HG03354 (cell line): ENCODE measurements at regions not wholly inside any gene's neighbourhood (a gene's known extent, or its start where the extent isn't known, plus 50 kb on each side); places are given as distances from the start of the nearest gene placed in this dataset.
A peak's percentile ranks its signal among the peaks of the same experiment; 100 is the strongest.
"Not testable (repeated sequence)": the region's sequence is repeated elsewhere in the genome, so short reads cannot be mapped to it uniquely, and the experiment has no call there.

Experiments
- ATAC-seq: cut with Tn5 transposase; IDR thresholded peaks from one replicate; pipeline ENCODE4 v1.9.1; 2021; ENCODE audit warnings: mild to moderate bottlenecking; ENCODE audit not compliant: unreplicated experiment, poor library complexity, severe bottlenecking

DNA sequence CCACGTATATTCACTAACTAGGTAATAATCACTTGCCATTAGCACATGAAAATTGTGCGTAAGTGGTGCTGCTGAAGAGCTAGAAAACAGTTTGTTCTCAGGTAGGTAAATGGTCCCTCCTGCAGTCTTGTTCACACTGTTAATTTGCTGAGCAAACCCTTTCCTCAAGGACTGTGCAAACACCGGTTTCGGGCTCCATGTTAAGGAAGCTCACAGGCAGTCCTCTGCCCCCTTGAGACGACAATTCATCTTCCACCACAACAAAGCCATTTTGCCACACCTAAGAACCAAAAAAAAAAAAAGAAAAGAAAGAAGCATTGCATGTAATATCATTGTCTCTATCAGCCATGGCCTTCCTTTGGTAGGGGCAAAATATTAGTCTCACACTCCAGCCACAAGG, 193.9 kb downstream of the BCL11A start:
- no peak for ATAC-seq

DNA sequence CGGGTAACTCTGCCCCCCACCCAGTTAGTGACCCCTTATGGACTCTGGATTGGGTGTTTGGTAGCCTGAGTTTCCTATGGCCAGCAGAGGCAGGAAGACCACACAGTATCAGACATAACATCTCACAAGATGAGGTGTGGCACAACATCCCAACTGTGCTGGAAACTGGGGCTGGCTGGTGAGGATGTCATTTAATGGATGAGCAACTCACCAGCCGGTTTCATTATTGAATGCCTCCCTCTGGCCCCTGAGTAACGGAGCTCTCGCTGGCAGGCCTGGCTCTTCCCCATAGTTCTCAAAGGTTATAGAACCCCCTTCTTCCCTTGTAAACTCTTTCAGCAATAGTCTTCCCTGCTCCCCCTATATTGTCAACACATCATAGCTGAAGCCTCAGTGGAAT, 195.0 kb downstream of the BCL11A start:
- ATAC-seq, result no peak

GRCh38 chr2:60357996-60358395, 195.5 kb downstream of the BCL11A start:
- no peak for ATAC-seq

DNA sequence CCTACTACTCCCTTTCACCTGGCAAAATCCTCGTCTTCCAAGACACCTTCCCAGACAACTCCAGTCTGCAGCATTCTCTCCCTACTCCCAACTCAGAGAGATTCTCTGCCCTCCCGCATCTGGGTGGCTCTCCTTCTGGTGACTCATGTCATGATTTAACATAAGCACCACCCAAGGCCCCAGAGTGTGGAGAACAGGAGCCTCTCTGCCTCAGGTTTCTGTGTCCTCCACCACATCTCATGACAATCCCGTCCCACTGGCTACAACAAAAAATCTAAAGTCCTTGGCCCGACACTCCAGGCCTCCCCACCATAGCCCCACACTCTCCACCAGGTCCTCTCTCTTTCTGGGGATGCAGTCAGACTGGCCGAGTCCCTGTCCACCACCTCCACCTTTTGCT, 197.1 kb downstream of the BCL11A start:
- no peak for ATAC-seq

- no peak for ATAC-seq
Observed at GRCh38 chr2:60355849-60356261, 197.6 kb downstream of the BCL11A start.

DNA sequence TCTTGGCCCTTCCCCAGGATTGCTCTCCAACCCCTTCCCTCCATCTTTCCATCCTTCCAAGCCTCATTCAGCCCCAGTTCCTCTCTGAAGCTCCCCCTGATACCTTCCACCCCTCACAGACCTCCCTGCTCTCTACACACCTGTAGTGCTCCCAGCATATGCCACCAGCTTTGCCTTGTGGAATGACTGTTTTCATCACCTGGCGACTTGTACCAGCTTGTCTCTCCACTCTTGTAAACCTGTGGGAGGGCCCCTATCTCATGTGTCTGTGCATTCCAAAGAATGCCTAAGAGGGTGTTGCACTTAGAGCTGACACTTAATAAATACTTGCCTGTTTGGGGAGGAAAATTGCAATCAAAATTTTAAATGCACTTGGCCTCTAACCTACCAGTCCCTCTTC, 198.7 kb downstream of the BCL11A start:
- ATAC-seq, result no peak

DNA sequence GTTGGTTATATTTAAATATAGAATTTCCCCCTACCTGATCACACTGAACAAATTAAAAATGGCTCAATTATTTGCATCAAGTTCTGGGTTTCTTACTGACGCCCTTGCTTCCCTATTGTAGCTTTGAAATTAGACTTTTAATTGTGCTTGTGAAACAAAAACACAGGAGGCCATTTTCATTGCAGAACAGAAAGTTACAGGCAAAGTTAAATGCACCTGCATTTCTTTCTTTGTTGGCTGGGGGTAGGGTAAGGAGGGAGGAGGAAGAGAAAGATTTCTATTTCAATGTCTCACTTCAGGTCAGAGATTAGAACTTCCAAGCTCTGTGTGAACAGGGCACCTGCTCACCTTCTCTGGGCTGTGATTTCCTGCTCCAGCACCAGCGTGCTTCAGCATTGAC, 199.6 kb downstream of the BCL11A start:
- peak; percentile 61 for ATAC-seq

GRCh38 chr2:60353406-60353800, 200.1 kb downstream of the BCL11A start:
- peak; percentile 25 for ATAC-seq

GRCh38 chr2:60352491-60353405, 200.7 kb downstream of the BCL11A start:
- no peak for ATAC-seq

DNA sequence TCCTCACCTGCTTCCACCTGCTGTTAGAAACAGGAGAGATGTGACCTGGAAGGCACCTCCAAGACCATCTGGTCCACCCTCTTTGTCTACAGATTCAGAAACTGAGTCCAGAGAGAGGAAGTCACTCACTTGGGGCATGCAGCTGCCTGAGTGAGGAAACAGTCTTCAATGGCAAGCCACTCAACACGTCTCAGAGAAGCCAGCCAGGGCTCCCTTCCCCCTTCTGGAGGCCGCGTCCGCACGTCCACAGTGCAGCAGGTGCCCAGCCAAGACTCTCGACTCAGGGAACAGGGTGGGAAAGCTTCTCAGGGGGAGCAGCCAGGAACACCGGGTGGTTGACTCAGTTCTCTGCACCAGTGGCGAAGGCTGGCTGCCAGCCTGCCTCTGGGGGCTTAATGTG, 201.7 kb downstream of the BCL11A start:
- ATAC-seq, result peak; percentile 20

- no peak for ATAC-seq
Observed at GRCh38 chr2:60351321-60351720, 202.1 kb downstream of the BCL11A start.

DNA sequence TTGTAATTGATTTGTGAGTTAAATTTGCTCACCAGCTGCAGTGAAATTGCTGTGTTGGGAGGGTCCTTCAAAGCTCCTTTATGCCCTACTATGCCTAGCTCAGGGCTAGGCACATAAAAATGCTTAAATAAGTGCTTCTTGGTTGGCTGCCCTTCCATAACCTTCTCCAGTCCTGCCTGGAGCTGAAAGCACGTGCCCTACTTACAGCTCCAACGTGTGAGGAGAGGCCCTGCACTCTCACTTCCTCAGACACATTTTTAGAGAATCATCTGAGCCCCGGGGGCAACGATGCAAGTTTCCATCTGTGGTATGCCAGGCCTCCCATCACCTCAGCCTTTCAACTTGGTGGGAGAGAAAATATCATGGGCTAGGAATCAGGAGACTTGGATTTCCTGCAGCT, 202.7 kb downstream of the BCL11A start:
- ATAC-seq, result no peak

DNA sequence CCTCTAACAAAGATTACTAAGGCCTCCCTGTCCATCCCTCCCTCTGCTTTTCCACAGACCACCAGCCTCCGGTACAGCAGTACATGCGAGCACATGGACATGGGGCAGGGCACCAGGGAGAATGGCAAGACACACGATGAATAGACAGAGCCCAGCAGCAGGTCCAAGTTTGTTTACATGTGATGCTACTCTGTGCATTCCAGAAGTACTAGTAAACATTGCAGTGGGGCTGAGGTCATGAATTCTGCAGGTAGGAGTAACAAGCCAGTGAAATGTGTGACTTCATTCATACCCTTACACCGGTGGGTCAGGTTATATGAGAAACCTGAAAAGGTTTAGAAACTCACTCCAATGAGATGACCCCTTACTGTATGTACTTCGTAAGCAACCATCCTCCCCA, 205.7 kb downstream of the BCL11A start:
- no peak for ATAC-seq

GRCh38 chr2:60342491-60342890, 211.0 kb downstream of the BCL11A start:
- ATAC-seq, result not testable (repeated sequence)

- no peak for ATAC-seq
Observed at GRCh38 chr2:60341151-60341550, 212.3 kb downstream of the BCL11A start.

- ATAC-seq, result no peak
Observed at GRCh38 chr2:60339286-60339685, 214.2 kb downstream of the BCL11A start.

DNA sequence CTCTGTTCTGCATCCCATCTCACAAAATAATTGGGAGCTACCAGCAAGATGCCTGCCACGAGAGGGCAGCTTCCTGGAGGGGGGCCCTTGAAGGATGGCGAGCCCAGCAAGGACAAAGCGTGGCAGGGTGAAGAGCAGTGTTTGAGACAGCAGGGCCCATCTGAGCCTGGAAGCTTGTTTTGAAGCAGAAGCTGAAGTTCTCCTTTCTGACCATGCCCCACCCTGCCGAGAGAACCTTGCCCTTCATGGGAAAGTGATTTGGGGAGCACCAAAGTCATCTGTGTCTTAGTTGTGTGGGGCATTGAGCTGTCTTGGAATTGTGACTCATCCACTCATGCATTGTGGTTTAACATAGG, 216.3 kb downstream of the BCL11A start:
- ATAC-seq, result peak; percentile 42

- ATAC-seq, result peak; percentile 50
Observed at GRCh38 chr2:60336442-60337141, 216.9 kb downstream of the BCL11A start.

GRCh38 chr2:60335533-60336237, 217.8 kb downstream of the BCL11A start:
- ATAC-seq, result no peak

DNA sequence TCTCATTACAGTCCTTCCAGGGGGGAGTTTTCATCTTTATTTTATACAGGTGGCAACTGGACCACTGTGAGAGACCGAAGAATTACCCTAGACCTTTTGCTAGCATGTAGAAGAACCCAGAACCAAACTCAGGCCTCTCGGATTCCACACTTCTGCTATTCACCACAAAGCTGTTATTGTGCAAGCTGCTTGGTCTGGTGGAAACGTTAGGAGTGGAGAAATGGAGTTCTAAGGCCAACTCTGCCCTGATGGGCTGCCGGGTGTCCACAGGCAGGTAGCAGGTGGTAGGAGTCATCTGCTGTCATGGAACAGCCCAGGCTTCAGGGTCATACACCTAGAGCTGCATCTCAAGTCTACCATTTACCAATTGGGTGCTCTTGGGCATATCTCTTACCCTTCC, 218.8 kb downstream of the BCL11A start:
- ATAC-seq, result no peak

DNA sequence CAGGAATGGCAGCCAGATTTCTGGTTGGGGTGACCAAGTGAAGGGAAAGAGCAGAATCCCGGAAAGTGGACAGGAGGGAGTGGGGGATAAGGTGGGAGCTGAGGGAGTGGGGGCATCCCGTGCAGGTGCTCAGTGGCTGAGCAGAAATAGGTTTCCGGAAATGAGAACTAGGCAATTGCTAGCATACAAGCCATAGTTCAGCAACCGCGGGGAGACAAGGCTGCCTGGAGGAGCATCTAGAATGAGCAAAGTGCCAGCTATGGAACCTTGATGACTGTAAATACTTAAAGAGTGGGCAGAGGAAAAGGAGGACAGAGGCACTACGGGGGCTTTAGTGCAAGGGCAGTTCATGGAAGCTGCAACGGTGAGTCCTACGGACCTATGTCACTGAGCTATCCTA, 220.2 kb downstream of the BCL11A start:
- no peak for ATAC-seq
